Glomerular endothelial cell (primary cell): ENCODE measurements at regions not wholly inside any gene's neighbourhood (a gene's known extent, or its start where the extent isn't known, plus 50 kb on each side); places are given as distances from the start of the nearest gene placed in this dataset.
"Not testable (repeated sequence)": the region's sequence is repeated elsewhere in the genome, so short reads cannot be mapped to it uniquely, and the experiment has no call there.

ENCODE experiments used
- DNase-seq: peaks from one replicate; pipeline ENCODE4 v3.0.0-alpha.2; 2011; ENCODE audit warnings: low read depth, low spot score; ENCODE audit errors: extremely low read depth

DNA sequence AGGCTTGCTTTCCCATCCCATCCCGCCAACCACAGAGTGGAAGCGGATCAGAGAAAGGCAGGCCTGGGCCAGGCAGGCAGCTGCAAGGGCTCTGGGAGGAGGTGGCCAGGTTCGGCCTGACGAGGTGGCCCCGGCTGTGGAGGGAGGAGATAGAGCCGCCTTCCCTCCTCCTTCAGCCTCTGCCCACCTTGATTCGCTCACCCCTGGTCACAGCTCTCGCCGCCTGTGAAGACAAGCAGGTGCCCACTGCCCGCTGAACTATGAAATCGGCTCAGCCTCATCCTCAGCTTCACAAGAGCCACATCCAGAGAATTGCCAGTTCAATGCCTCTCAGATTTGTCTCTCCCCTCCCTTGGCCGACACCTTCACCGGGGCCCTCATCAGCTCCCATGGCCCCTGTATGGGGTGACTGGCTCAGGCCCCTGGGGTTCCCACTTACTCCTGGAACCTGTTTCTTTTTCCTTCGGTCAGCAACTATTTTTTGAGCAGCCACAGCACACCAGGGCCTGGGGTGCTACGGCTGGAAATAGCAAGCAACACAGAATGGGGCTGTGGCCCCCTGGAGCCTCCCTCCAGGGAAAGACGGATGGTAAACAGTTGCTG is 80.0 kb upstream of the CHST15 start:
- no peak for DNase-seq

DNA sequence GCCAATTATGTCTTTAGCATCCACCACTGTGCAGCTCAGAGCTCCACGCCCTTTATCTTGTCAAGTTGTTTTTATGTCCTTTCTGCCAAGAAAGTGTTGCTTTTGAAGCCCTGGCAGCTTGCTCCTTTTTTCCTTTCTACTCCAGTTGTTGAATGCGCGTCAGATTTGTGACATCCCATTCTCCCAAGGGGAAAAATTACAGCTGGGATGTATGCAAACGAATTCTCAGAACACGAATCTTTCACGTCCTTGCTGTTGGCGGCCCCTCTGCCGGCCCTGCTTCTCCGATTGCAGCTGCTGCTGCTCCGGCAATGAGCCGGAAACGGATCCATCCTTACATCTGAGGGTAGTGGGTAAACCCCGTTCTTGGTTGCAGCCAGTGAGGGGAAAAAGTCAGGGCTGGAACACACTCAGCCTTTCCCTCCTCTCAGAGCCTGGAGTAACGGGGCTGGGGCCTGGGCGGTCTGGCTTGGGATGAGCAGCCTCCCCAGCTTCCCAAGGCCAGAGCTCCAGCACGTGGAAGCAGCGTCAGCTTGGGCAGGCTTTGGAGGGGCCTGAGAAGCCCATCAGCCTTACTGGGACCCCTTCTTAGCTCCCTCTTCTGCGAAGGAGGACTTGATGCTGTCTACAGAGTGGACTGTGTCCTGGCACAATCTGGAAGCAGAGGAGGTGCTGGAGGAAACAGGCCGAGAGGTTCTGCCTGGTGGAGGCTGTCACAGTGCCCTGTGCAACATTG is 79.0 kb upstream of the CHST15 start:
- no peak for DNase-seq

- no peak for DNase-seq
Measured at GRCh38 chr10:124171561-124171960, 78.2 kb upstream of the CHST15 start.

DNA sequence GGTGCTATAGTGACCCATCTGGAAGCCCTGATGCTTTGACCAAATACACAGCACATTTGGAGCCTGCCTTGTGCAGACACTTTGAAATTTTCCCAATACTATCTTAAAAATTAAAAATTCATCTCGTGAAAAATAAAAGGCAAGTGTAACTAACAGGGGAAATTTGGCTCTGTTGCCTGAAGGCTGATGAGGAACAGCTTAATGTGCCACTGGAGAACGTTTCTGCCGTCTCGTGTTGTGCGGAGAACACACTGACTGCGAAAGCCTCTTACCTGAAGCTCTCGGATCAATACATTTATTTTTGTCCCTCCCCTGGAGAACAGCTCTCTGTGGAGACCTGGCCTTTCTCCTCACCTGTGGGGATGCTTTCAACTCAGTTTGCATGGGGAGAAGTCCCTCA is 77.2 kb upstream of the CHST15 start:
- DNase-seq, result no peak

DNA sequence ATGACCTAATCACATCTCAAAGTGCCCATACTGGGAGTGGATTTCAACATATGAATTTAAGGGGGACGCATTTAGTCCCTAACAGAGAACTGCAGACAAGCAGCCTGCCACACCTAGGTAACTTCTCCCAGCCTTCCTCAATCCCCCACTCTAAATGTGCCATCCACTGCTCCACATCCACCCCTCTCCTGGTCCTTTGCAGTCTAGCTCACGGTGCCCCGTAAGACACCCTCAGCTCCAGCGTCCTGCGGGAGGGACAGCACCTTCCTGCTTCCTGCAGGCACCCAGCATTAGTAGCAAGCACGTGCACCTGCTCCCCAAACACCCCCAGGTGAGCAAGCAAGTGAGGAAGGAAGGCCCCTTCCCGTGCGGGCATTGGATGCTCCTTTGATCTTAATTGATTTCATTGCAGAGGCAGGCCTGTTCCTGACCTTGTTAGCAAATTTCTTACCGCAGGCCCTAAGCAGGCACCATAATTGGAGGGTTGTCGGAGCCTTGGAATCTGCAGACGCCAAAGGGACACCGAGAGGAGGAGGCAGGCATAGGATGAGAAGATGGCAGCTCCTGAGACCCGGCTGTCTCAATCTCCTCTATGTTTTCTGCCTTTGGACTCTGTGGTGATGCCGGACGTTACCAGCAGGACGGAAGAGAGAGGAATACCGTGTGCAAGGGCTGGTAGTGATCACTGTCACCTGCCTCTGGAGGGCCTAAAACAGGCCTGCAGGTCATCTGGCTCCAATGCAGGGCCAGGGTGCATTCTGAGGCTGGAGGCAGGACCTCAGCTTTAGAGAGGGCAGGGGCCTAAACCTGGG is 75.8 kb upstream of the CHST15 start:
- no peak for DNase-seq

DNA sequence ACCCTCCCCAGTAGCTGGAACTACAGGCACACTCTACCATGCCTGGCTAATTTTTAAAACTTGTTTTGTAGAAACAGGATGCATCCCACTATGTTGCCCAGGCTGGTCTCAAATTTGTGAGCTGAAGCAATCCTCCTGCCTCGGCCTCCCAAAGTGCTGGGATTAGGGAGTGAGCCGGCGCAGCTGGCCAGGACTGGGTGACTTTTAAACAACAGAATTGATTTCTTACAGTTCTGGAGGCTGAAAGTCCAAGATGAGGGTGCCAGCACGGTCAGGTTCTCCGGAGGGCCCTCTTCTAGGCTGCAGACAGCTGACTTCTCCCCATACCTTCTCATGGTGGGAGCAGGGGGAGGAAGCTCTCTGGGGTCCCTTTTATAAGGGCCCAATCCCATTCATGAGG is 75.2 kb upstream of the CHST15 start:
- DNase-seq, result no peak

- not testable (repeated sequence) for DNase-seq
Measured at GRCh38 chr10:124167925-124168324, 74.5 kb upstream of the CHST15 start.

DNA sequence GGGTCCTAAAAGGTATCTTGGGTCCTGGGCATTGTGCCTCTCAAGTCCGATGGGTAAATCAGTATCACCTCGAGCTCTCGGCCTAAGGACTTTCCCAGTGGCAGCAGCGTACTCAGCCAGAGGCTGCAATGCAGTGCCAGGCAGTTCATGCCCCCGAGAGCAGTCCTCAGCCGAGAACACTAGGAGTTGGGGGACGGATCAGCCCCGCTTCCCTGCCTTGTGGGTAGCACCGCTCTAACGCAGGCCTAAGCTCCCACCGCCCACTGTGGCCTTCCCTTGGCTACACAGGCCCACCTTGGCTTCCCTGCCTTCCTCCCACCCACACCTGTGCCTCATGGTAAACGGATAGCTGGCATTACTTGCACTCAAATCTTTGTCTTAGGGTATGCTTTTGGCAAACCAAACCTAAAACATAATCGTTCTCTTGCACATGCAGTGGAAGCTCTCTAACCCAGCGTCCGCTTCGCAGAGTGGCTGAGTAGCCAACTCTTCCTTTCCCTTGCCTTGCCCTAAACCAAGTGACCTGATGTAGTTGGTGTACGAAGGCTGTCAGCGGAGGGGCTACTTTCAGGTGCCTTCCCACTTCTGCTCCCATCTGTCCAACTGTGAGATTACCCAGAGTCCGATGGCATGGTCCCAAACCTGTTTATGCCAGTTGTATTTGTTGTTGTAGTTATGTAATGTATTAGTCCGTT is 73.2 kb upstream of the CHST15 start:
- no peak for DNase-seq

- no peak for DNase-seq
Measured at GRCh38 chr10:124165827-124166226, 72.4 kb upstream of the CHST15 start.

GRCh38 chr10:124165311-124165710 is 71.9 kb upstream of the CHST15 start:
- DNase-seq, result no peak

DNA sequence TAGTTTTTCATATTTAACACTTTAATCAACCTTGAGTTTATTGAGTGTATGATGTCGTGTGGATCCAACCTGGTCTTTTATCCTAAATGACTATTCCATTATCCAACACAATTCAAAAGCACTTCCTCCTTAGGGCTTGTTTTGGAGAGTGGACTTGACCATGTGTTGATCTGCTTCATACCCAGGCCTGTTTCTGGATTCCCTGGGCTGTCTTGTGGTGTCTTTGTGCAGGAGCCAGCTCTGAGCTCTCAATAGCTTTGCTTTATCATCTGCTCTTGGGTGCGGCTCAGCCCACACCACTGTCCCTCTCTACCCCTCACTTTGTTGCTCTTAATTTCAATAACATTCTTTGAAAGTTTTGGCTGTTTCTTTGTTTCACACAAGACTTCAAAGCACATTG is 70.9 kb upstream of the CHST15 start:
- DNase-seq, result no peak

GRCh38 chr10:124162774-124163354 is 69.5 kb upstream of the CHST15 start:
- no peak for DNase-seq

DNA sequence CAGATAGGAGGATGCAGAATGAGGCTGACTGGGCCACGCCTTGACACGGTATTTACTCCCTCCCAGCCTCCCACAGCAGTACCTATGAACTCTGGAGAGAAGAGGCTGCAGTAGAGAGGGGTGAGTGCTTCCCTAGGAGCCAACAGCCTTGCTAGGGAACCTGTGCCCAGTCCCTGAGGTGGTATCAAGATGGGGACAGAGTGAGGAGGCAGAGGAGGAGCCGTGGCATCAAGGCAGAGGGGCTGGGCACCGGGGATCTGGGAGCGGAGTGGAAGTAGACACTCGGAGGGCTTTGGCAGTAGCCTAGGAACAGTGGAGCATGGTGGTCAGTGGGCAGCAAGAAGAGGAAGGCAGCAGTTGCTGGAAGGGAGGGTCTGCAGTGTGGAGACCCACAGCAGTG is 68.7 kb upstream of the CHST15 start:
- no peak for DNase-seq

GRCh38 chr10:124161601-124162000 is 68.2 kb upstream of the CHST15 start:
- no peak for DNase-seq

GRCh38 chr10:124160943-124161582 is 67.7 kb upstream of the CHST15 start:
- no peak for DNase-seq

GRCh38 chr10:124160176-124160575 is 66.8 kb upstream of the CHST15 start:
- DNase-seq, result no peak

GRCh38 chr10:124159153-124159552 is 65.8 kb upstream of the CHST15 start:
- DNase-seq, result no peak

- DNase-seq, result no peak
Measured at GRCh38 chr10:124158592-124158991, 65.2 kb upstream of the CHST15 start.

- no peak for DNase-seq
Measured at GRCh38 chr10:124157271-124157681, 63.9 kb upstream of the CHST15 start.

GRCh38 chr10:124156524-124157260 is 63.3 kb upstream of the CHST15 start:
- DNase-seq, result no peak
